Frontal cortex (tissue), 3 donors: ENCODE measurements at regions not wholly inside any gene's neighbourhood (a gene's known extent, or its start where the extent isn't known, plus 50 kb on each side); places are given as distances from the start of the nearest gene placed in this dataset.

Source experiments
- DNase-seq, 2 donors: peaks; one replicate each; pipeline ENCODE4 v3.0.0; 2012; ENCODE audit warnings: low spot score in 2 of 2
- FAIRE-seq: peaks from 2 replicates; lab custom pipeline; 2012; peaks lifted over from hg19 to GRCh38; lab: Jason Lieb, UNC
- donor health status: control.
- donor health status: control.
- donor health status: control.

- FAIRE-seq (no peak), DNase-seq (no peak)
Observed at GRCh38 chr2:57093020-57093419, 909.2 kb downstream of the CCDC85A start.

- FAIRE-seq: no peak
Observed at GRCh38 chr2:57097855-57098254, 914.1 kb downstream of the CCDC85A start.

GRCh38 chr2:57100436-57100835 lies 916.6 kb downstream of the CCDC85A start:
- DNase-seq (no peak), FAIRE-seq (no peak)

More at GRCh38 chr2:57097855-57098254, 914.1 kb downstream of the CCDC85A start:
- DNase-seq: no peak

GRCh38 chr2:57105694-57106093 lies 921.9 kb downstream of the CCDC85A start:
- no peak for FAIRE-seq
- no peak for DNase-seq

GRCh38 chr2:57107353-57107752 lies 923.6 kb downstream of the CCDC85A start:
- FAIRE-seq (no peak), DNase-seq (no peak)

GRCh38 chr2:57111531-57111930 lies 927.7 kb downstream of the CCDC85A start:
- no peak for FAIRE-seq
- DNase-seq: no peak

GRCh38 chr2:57119141-57119540 lies 927.5 kb upstream of the VRK2 start:
- FAIRE-seq (no peak), DNase-seq (no peak)

- no peak for DNase-seq
- FAIRE-seq: no peak
Observed at GRCh38 chr2:57126410-57126809, 920.2 kb upstream of the VRK2 start.

- DNase-seq (no peak), FAIRE-seq (no peak)
Observed at GRCh38 chr2:57139179-57139578, 907.4 kb upstream of the VRK2 start.

GRCh38 chr2:57141269-57141668 lies 905.3 kb upstream of the VRK2 start:
- FAIRE-seq (no peak), DNase-seq (no peak)

GRCh38 chr2:57146951-57147350 lies 899.7 kb upstream of the VRK2 start:
- FAIRE-seq: no peak

GRCh38 chr2:57156231-57156924 lies 890.2 kb upstream of the VRK2 start:
- FAIRE-seq (no peak), DNase-seq (no peak)

More at GRCh38 chr2:57146951-57147350, 899.7 kb upstream of the VRK2 start:
- no peak for DNase-seq

- DNase-seq (no peak), FAIRE-seq (no peak)
Observed at GRCh38 chr2:57160976-57161375, 885.6 kb upstream of the VRK2 start.

- no peak for FAIRE-seq
Observed at GRCh38 chr2:57177176-57177575, 869.4 kb upstream of the VRK2 start.

GRCh38 chr2:57180042-57180567 lies 866.5 kb upstream of the VRK2 start:
- FAIRE-seq (no peak), DNase-seq (no peak)

More at GRCh38 chr2:57177176-57177575, 869.4 kb upstream of the VRK2 start:
- no peak for DNase-seq

- DNase-seq (no peak), FAIRE-seq (peak; percentile 68)
Observed at GRCh38 chr2:57180678-57181077, 865.9 kb upstream of the VRK2 start.

GRCh38 chr2:57181315-57182038 lies 865.1 kb upstream of the VRK2 start:
- FAIRE-seq: no peak

GRCh38 chr2:57182916-57183315 lies 863.7 kb upstream of the VRK2 start:
- FAIRE-seq: no peak
- DNase-seq: no peak

More at GRCh38 chr2:57181315-57182038, 865.1 kb upstream of the VRK2 start:
- DNase-seq: no peak

- FAIRE-seq: no peak
- DNase-seq: no peak
Observed at GRCh38 chr2:57185568-57185967, 861.0 kb upstream of the VRK2 start.

GRCh38 chr2:57190007-57190406 lies 856.6 kb upstream of the VRK2 start:
- DNase-seq: no peak
- FAIRE-seq: no peak

GRCh38 chr2:57199663-57200062 lies 846.9 kb upstream of the VRK2 start:
- no peak for FAIRE-seq
- no peak for DNase-seq
